Panc1 (cell line): ENCODE measurements at regions not wholly inside any gene's neighbourhood (a gene's known extent, or its start where the extent isn't known, plus 50 kb on each side); places are given as distances from the start of the nearest gene placed in this dataset.

ENCODE experiments used
- CTCF ChIP-seq: fragments of 450-650 bp; IDR thresholded peaks from 2 replicates; pipeline ENCODE4 v1.5.1; 2017; ENCODE audit warnings: mild to moderate bottlenecking
- POLR2AphosphoS5 ChIP-seq: IDR thresholded peaks from 2 replicates; pipeline ENCODE4 v1.6.1; 2012; ENCODE audit warnings: mild to moderate bottlenecking, low read depth, low read length, moderate library complexity
- REST ChIP-seq, 2 experiments: IDR thresholded peaks; 2 replicates each; pipeline ENCODE4 v1.6.1; 2011 to 2012; ENCODE audit warnings: low read depth in 2 of 2, control low read depth in 1 of 2, low read length in 1 of 2, mild to moderate bottlenecking in 1 of 2, moderate library complexity in 1 of 2; ENCODE audit not compliant: insufficient read depth in 1 of 2
- SIN3A ChIP-seq: IDR thresholded peaks from 2 replicates; pipeline ENCODE4 v1.6.1; 2012; ENCODE audit warnings: low read depth, mild to moderate bottlenecking, low read length, moderate library complexity, borderline replicate concordance; ENCODE audit not compliant: insufficient read depth
- TCF7L2 ChIP-seq: IDR thresholded peaks from 2 replicates; pipeline ENCODE4 v1.6.1; 2011; ENCODE audit warnings: mild to moderate bottlenecking, low read depth, low read length, inconsistent platforms

- no peak for TF ChIP-seq CTCF
- TF ChIP-seq POLR2AphosphoS5, result no peak
- no peak for TF ChIP-seq SIN3A
- TF ChIP-seq REST (IDR thresholded peaks at IDR 0.05; ENCODE audit: insufficient read depth in 1 of 2, low read depth in 2 of 2, low read length in 1 of 2), result no peak
- TF ChIP-seq TCF7L2, result no peak
These were observed 915.5 kb downstream of the FAT4 start for GRCh38 chr4:126230269-126230668.
